ENCODE measurements at regions not wholly inside any gene's neighbourhood (a gene's known extent, or its start where the extent isn't known, plus 50 kb on each side); places are given as distances from the start of the nearest gene placed in this dataset.

GRCh38 chr2:121135168-121135853 lies 149.7 kb downstream of the TFCP2L1 start:
- no peak for DNase-seq (ENCODE audit: low read depth)
- Histone ChIP-seq H3K36me3 (ENCODE audit: control insufficient read depth, insufficient read depth, low read length) (no peaks in the 10 kb centered on the region), H3K27me3 (ENCODE audit: control insufficient read depth, insufficient read depth, low read length) (no peaks in the 10 kb centered on the region), H3K4me3 (ENCODE audit: low read depth, low read length) (no peak overlapping the region)
- TF ChIP-seq, protein P1, sequence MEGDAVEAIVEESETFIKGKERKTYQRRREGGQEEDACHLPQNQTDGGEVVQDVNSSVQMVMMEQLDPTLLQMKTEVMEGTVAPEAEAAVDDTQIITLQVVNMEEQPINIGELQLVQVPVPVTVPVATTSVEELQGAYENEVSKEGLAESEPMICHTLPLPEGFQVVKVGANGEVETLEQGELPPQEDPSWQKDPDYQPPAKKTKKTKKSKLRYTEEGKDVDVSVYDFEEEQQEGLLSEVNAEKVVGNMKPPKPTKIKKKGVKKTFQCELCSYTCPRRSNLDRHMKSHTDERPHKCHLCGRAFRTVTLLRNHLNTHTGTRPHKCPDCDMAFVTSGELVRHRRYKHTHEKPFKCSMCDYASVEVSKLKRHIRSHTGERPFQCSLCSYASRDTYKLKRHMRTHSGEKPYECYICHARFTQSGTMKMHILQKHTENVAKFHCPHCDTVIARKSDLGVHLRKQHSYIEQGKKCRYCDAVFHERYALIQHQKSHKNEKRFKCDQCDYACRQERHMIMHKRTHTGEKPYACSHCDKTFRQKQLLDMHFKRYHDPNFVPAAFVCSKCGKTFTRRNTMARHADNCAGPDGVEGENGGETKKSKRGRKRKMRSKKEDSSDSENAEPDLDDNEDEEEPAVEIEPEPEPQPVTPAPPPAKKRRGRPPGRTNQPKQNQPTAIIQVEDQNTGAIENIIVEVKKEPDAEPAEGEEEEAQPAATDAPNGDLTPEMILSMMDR (IDR thresholded peaks at IDR 0.05; ENCODE audit: insufficient read depth, low read length, poor library complexity, severe bottlenecking), result no peak

DNA sequence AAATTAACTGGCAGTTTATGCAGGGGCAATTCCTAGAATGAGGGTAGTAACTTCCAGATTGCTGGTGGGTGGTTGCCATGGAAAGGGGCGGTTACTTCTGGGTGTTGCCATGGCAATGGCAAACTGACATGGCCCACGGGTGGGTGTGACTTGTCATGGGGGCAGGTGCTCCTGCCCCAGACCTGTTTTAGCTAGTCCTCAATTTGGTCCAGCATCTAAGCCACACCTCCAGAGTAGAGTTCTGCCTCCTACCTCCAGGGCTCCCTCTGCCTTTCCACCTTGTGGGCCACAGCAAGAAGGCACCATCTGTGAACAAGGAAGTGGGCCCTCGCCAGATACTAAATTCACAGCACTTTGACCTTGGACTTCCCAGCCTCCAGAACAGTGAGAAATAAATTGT lies 148.7 kb downstream of the TFCP2L1 start:
- no peaks in the 10 kb centered on the region for H3K27me3 ChIP-seq (ENCODE audit: control insufficient read depth, insufficient read depth, low read length)
- no peak overlapping the region for H3K4me3 ChIP-seq (ENCODE audit: low read depth, low read length)
- no peak for DNase-seq (ENCODE audit: low read depth)
- TF ChIP-seq, protein P1 (IDR thresholded peaks at IDR 0.05; ENCODE audit: insufficient read depth, low read length, poor library complexity, severe bottlenecking), result no peak
- H3K36me3 ChIP-seq (ENCODE audit: control insufficient read depth, insufficient read depth, low read length), result no peaks in the 10 kb centered on the region

- DNase-seq (ENCODE audit: low read depth), result no peak
- no peaks in the 10 kb centered on the region for H3K36me3 ChIP-seq (ENCODE audit: control insufficient read depth, insufficient read depth, low read length)
- TF ChIP-seq, protein P1 (IDR thresholded peaks at IDR 0.05; ENCODE audit: insufficient read depth, low read length, poor library complexity, severe bottlenecking), result no peak
- no peaks in the 10 kb centered on the region for H3K27me3 ChIP-seq (ENCODE audit: control insufficient read depth, insufficient read depth, low read length)
- no peak overlapping the region for H3K4me3 ChIP-seq (ENCODE audit: low read depth, low read length)
These were observed 147.4 kb downstream of the TFCP2L1 start for GRCh38 chr2:121137571-121137970.

DNA sequence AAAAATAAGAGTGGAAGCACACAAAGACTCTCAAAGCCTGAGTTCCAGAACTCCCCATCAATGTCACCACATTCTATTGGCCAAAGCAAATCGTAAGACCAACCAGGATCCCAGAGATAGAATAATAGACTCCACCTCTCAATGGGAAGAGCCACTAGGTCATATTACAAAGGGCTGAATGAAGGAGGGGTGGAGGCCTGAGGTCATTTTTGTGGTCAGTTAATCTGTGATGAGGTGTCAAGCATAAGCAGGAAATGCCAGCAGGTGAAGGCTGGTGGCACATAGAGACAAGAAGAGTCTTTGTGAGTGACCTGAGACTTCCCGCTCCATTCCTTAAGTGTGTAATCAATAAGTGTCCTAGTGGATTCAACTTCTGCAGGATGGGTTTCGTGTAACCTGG lies 144.3 kb downstream of the TFCP2L1 start:
- TF ChIP-seq, protein P1 (IDR thresholded peaks at IDR 0.05; ENCODE audit: insufficient read depth, low read length, poor library complexity, severe bottlenecking), result no peak
- DNase-seq (ENCODE audit: low read depth), result no peak
- peaks cover 3% of the 10 kb centered on the region for H3K27me3 ChIP-seq (ENCODE audit: control insufficient read depth, insufficient read depth, low read length)
- no peaks in the 10 kb centered on the region for H3K36me3 ChIP-seq (ENCODE audit: control insufficient read depth, insufficient read depth, low read length)
- no peak overlapping the region for H3K4me3 ChIP-seq (ENCODE audit: low read depth, low read length)

DNA sequence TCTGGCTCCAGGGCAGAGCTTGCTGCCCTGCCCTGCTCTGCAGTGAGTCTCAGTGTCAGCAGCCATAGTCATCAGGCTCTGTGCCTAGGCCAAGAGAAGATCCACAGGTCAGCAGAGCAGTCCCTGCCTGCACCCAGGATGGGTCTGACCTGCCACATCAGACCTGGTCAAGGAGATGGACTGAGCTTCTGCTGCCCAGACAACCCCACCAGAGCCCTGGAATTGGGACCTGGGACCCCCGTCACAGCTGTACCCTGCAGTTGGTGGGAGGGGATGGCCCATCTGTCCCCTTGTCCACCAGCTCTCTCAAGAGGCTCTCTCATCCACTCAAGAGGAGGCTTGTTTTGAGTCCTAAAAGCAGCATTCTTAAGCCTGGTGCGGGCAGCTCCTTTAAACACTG lies 142.6 kb downstream of the TFCP2L1 start:
- TF ChIP-seq, protein P1 (IDR thresholded peaks at IDR 0.05; ENCODE audit: insufficient read depth, low read length, poor library complexity, severe bottlenecking), result no peak
- Histone ChIP-seq H3K27me3 (ENCODE audit: control insufficient read depth, insufficient read depth, low read length) (peaks cover 3% of the 10 kb centered on the region), H3K4me3 (ENCODE audit: low read depth, low read length) (no peak overlapping the region), H3K36me3 (ENCODE audit: control insufficient read depth, insufficient read depth, low read length) (no peaks in the 10 kb centered on the region)
- DNase-seq (ENCODE audit: low read depth), result no peak

DNA sequence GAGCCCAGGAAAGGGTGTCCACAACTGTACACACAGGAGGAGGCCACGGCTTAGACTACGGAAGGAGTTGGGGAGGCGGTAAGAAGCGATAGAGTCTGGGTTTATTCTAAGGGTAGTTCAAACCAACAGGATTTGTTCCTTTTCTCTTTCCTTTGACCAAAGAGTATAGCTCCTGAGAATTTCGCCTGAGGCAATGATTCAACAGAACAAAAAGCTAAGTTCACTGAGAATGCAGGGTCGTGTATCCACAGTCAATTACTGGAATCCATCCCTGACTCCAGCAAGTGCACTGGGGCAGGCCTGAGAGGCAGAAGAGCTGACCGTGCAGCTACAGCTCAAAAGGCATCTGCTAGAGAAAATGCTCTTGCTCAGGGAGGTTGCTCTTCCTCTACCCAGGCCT lies 140.9 kb downstream of the TFCP2L1 start:
- TF ChIP-seq, protein P1 (IDR thresholded peaks at IDR 0.05; ENCODE audit: insufficient read depth, low read length, poor library complexity, severe bottlenecking), result no peak
- Histone ChIP-seq H3K36me3 (ENCODE audit: control insufficient read depth, insufficient read depth, low read length) (no peaks in the 10 kb centered on the region), H3K27me3 (ENCODE audit: control insufficient read depth, insufficient read depth, low read length) (peaks cover 3% of the 10 kb centered on the region), H3K4me3 (ENCODE audit: low read depth, low read length) (no peak overlapping the region)
- no peak for DNase-seq (ENCODE audit: low read depth)

Measured in kidney epithelial cell (primary cell).